K562 (cell line): ENCODE measurements at regions not wholly inside any gene's neighbourhood (a gene's known extent, or its start where the extent isn't known, plus 50 kb on each side); places are given as distances from the start of the nearest gene placed in this dataset.

Source experiments
- CCNT2 ChIP-seq: IDR thresholded peaks from 2 replicates; pipeline ENCODE4 v1.6.1; 2011; ENCODE audit warnings: borderline replicate concordance, low read depth, mild to moderate bottlenecking, moderate library complexity, mixed read lengths, low read length; ENCODE audit not compliant: insufficient read length; ENCODE audit errors: extremely low read depth
- CTCFL ChIP-seq: IDR thresholded peaks from 2 replicates; pipeline ENCODE4 v1.6.1; 2011; ENCODE audit warnings: borderline replicate concordance, low read depth, mild to moderate bottlenecking, moderate library complexity, low read length; ENCODE audit not compliant: insufficient read depth, poor library complexity, severe bottlenecking
- RAD21 ChIP-seq, 2 experiments: fragments of 250-450 bp in 1 of 2; fragments of 450-650 bp in 1 of 2; sonication (Bioruptor Pico) in 1 of 2; formaldehyde crosslinking in 1 of 2; IDR thresholded peaks in 1 of 2; conservative IDR thresholded peaks in 1 of 2; 2 replicates each; pipeline versions ENCODE4 v1.4.0 to v1.8.0; 2020 to 2022; ENCODE audit warnings: mild to moderate bottlenecking in 2 of 2, moderate library complexity in 1 of 2
- U2AF1 ChIP-seq: fragments of 200-400 bp; formaldehyde crosslinking; optimal IDR thresholded peaks from 2 replicates; pipeline ENCODE3; 2017; ENCODE audit warnings: mild to moderate bottlenecking, low read depth, low read length, moderate library complexity
- ZNF695 ChIP-seq: fragments of 450-650 bp; formaldehyde crosslinking; IDR thresholded peaks from 2 replicates; pipeline ENCODE4 v1.4.0; 2020; ENCODE audit warnings: mild to moderate bottlenecking, moderate library complexity
- ZNF778 ChIP-seq: fragments of 450-650 bp; formaldehyde crosslinking; IDR thresholded peaks from 2 replicates; pipeline ENCODE4 v1.4.0; 2020; ENCODE audit warnings: mild to moderate bottlenecking, moderate library complexity
- TF ChIP-seq, protein P1 (sequence below), 3 experiments: IDR thresholded peaks in 2 of 3; conservative IDR thresholded peaks in 1 of 3; 2 replicates each; pipeline ENCODE4 v1.5.1; 2011 to 2012; ENCODE audit warnings: low read length in 3 of 3, mild to moderate bottlenecking in 3 of 3, control low read depth in 2 of 3, improper control_type of control experiment in 1 of 3, inconsistent platforms in 1 of 3, low read depth in 1 of 3, mixed read lengths in 1 of 3, moderate library complexity in 1 of 3; ENCODE audit not compliant: insufficient read depth in 2 of 3

- no peak for TF ChIP-seq ZNF778 (CRISPR knock-in tag)
- TF ChIP-seq, protein P1, sequence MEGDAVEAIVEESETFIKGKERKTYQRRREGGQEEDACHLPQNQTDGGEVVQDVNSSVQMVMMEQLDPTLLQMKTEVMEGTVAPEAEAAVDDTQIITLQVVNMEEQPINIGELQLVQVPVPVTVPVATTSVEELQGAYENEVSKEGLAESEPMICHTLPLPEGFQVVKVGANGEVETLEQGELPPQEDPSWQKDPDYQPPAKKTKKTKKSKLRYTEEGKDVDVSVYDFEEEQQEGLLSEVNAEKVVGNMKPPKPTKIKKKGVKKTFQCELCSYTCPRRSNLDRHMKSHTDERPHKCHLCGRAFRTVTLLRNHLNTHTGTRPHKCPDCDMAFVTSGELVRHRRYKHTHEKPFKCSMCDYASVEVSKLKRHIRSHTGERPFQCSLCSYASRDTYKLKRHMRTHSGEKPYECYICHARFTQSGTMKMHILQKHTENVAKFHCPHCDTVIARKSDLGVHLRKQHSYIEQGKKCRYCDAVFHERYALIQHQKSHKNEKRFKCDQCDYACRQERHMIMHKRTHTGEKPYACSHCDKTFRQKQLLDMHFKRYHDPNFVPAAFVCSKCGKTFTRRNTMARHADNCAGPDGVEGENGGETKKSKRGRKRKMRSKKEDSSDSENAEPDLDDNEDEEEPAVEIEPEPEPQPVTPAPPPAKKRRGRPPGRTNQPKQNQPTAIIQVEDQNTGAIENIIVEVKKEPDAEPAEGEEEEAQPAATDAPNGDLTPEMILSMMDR (IDR thresholded peaks at IDR 0.05 in 2 of 3, conservative IDR thresholded peaks at IDR 0.05 in 1 of 3; ENCODE audit: insufficient read depth in 2 of 3, low read depth in 1 of 3, low read length in 3 of 3): peak; percentile 23 to 42 (median 42); a peak in 4 of 6 replicates
- peak; percentile 29 for TF ChIP-seq CTCFL
- TF ChIP-seq RAD21 (CRISPR knock-in tag; conservative IDR thresholded peaks at IDR 0.05 in 1 of 2, IDR thresholded peaks at IDR 0.05 in 1 of 2): 0 out of 4 replicates have a peak, but pooled peaks of 1 of the 2 experiments have one; percentile 7
- no peak for TF ChIP-seq ZNF695 (CRISPR knock-in tag)
- no peak for TF ChIP-seq U2AF1
- no peak for TF ChIP-seq CCNT2
These were observed 188.4 kb upstream of the TSHZ2 start (continued) for GRCh38 chr20:52783769-52784168.
